Neural cell (in vitro differentiated cells): ENCODE measurements at regions not wholly inside any gene's neighbourhood (a gene's known extent, or its start where the extent isn't known, plus 50 kb on each side); places are given as distances from the start of the nearest gene placed in this dataset.

Experiments used
- H2AFZ ChIP-seq: fragments of 200-600, 300-800 bp; sonication (generic), shearing (Covaris generic); 2 replicates; pipeline ENCODE4 v1.6.0; 2014; ENCODE audit warnings: low read depth, mild to moderate bottlenecking, antibody characterized with exemption, low read length, moderate library complexity
- H3F3A ChIP-seq: fragments of 200-600 bp; shearing (Covaris generic); 2 replicates; pipeline ENCODE4 v1.6.1; 2016; ENCODE audit warnings: mild to moderate bottlenecking, moderate library complexity, mixed read lengths, antibody characterized with exemption, low read length; ENCODE audit not compliant: insufficient read depth, poor library complexity, severe bottlenecking
- H3K27ac ChIP-seq: fragments of 200-600, 300-800 bp; sonication (generic), shearing (Covaris generic); 2 replicates; pipeline ENCODE4 v1.5.1; 2014; ENCODE audit warnings: mild to moderate bottlenecking, low read length, moderate library complexity
- H3K27me3 ChIP-seq: fragments of 300-800, 200-600 bp; sonication (generic), shearing (Covaris generic); 2 replicates; pipeline ENCODE4 v1.6.0; 2014; ENCODE audit warnings: mild to moderate bottlenecking, low read depth, low read length, moderate library complexity; ENCODE audit not compliant: insufficient read depth
- H3K36me3 ChIP-seq: fragments of 300-800, 200-600 bp; sonication (generic), shearing (Covaris generic); 2 replicates; pipeline ENCODE4 v1.5.1; 2014; ENCODE audit warnings: mild to moderate bottlenecking, antibody characterized with exemption, low read length, moderate library complexity; ENCODE audit not compliant: insufficient read depth
- H3K4me2 ChIP-seq: fragments of 300-800, 200-600 bp; sonication (generic), shearing (Covaris generic); 2 replicates; pipeline ENCODE4 v1.6.0; 2014; ENCODE audit warnings: mild to moderate bottlenecking, low read length
- H3K4me3 ChIP-seq: fragments of 300-800, 200-600 bp; sonication (generic), shearing (Covaris generic); 2 replicates; pipeline ENCODE4 v1.5.1; 2014; ENCODE audit warnings: mild to moderate bottlenecking, low read length, moderate library complexity
- H3K79me2 ChIP-seq: fragments of 200-600 bp; shearing (Covaris generic); replicated peaks from 2 replicates; pipeline ENCODE4 v1.6.0; 2014; ENCODE audit warnings: mild to moderate bottlenecking, low read length, moderate library complexity; ENCODE audit not compliant: insufficient read depth
- H3K9ac ChIP-seq: fragments of 300-800, 200-600 bp; sonication (generic), shearing (Covaris generic); 2 replicates; pipeline ENCODE4 v1.6.1; 2016; ENCODE audit warnings: mild to moderate bottlenecking, low read length, mixed read lengths
- H3K9me2 ChIP-seq: fragments of 200-600 bp; shearing (Covaris generic); 2 replicates; pipeline ENCODE4 v1.6.1; 2016; ENCODE audit warnings: mild to moderate bottlenecking, low read length, mixed read lengths; ENCODE audit not compliant: insufficient read depth
- H3K9me3 ChIP-seq: fragments of 200-600, 300-800 bp; sonication (generic), shearing (Covaris generic); 2 replicates; pipeline ENCODE4 v1.6.1; 2016; ENCODE audit warnings: mild to moderate bottlenecking, mixed run types, low read length, moderate library complexity, mixed read lengths
- H4K20me1 ChIP-seq: fragments of 200-600 bp; shearing (Covaris generic); 2 replicates; pipeline ENCODE4 v1.6.1; 2016; ENCODE audit warnings: mild to moderate bottlenecking, mixed run types; ENCODE audit not compliant: insufficient read depth
- CTCF ChIP-seq: fragments of 450-650 bp; IDR thresholded peaks from 2 replicates; pipeline ENCODE4 v1.5.1; 2014; ENCODE audit warnings: antibody characterized with exemption, mild to moderate bottlenecking, moderate library complexity; ENCODE audit not compliant: poor library complexity, severe bottlenecking
- EP300 ChIP-seq: fragments of 450-650 bp; conservative IDR thresholded peaks from 2 replicates; pipeline ENCODE4 v1.6.1; 2014; ENCODE audit warnings: antibody characterized with exemption, mild to moderate bottlenecking, moderate library complexity; ENCODE audit not compliant: poor library complexity, severe bottlenecking
- EZH2 ChIP-seq: fragments of 200-600, 300-800 bp; shearing (Covaris generic), sonication (generic); IDR thresholded peaks from 2 replicates; pipeline ENCODE4 v1.6.1; 2014; ENCODE audit warnings: antibody characterized with exemption, low read length, borderline replicate concordance, mild to moderate bottlenecking; ENCODE audit not compliant: insufficient read depth, poor library complexity, severe bottlenecking
- MXI1 ChIP-seq: fragments of 450-650 bp; conservative IDR thresholded peaks from 2 replicates; pipeline ENCODE4 v1.6.1; 2014; ENCODE audit warnings: antibody characterized with exemption, mild to moderate bottlenecking; ENCODE audit not compliant: poor library complexity, severe bottlenecking
- POLR2AphosphoS5 ChIP-seq: IDR thresholded peaks from 2 replicates; pipeline ENCODE4 v1.6.1; 2012
- RAD21 ChIP-seq: fragments of 450-650 bp; conservative IDR thresholded peaks from 2 replicates; pipeline ENCODE4 v1.6.1; 2014; ENCODE audit warnings: antibody characterized with exemption, mild to moderate bottlenecking, moderate library complexity
- REST ChIP-seq: IDR thresholded peaks from 2 replicates; pipeline ENCODE4 v1.6.1; 2012; ENCODE audit warnings: borderline replicate concordance
- SMC3 ChIP-seq: fragments of 450-650 bp; conservative IDR thresholded peaks from 2 replicates; pipeline ENCODE4 v1.6.1; 2014; ENCODE audit warnings: antibody characterized with exemption, mild to moderate bottlenecking, moderate library complexity; ENCODE audit not compliant: poor library complexity
- TAF1 ChIP-seq: IDR thresholded peaks from 2 replicates; pipeline ENCODE4 v1.6.1; 2012; ENCODE audit warnings: low read depth

GRCh38 chr5:53179691-53180090, 70.1 kb upstream of the MOCS2 start:
- H4K20me1 ChIP-seq = no peaks in the 10 kb centered on the region
- H3K27ac ChIP-seq = no peak overlapping the region
- no peak overlapping the region for H3K4me2 ChIP-seq
- no peaks in the 10 kb centered on the region for H3K79me2 ChIP-seq
- no peak for TF ChIP-seq RAD21
- TF ChIP-seq EZH2 = no peak
- TF ChIP-seq TAF1 = no peak
- TF ChIP-seq POLR2AphosphoS5 = no peak
- no peak for TF ChIP-seq MXI1
- TF ChIP-seq REST = no peak
- no peak for TF ChIP-seq CTCF
- no peaks in the 10 kb centered on the region for H3F3A ChIP-seq
- H3K9me2 ChIP-seq = no peaks in the 10 kb centered on the region
- H3K27me3 ChIP-seq = no peaks in the 10 kb centered on the region
- no peak overlapping the region for H2AFZ ChIP-seq
- H3K4me3 ChIP-seq = no peak overlapping the region
- no peak overlapping the region for H3K9ac ChIP-seq
- no peaks in the 10 kb centered on the region for H3K36me3 ChIP-seq
- no peaks in the 10 kb centered on the region for H3K9me3 ChIP-seq

GRCh38 chr5:53180538-53180937, 71.0 kb upstream of the MOCS2 start:
- no peaks in the 10 kb centered on the region for H3K36me3 ChIP-seq
- no peak overlapping the region for H2AFZ ChIP-seq
- H3K27me3 ChIP-seq = no peaks in the 10 kb centered on the region
- H3K4me2 ChIP-seq = no peak overlapping the region
- H3K9me3 ChIP-seq = no peaks in the 10 kb centered on the region
- H3K4me3 ChIP-seq = no peak overlapping the region
- no peaks in the 10 kb centered on the region for H3K9me2 ChIP-seq
- no peaks in the 10 kb centered on the region for H3K79me2 ChIP-seq
- H3K9ac ChIP-seq = no peak overlapping the region
- TF ChIP-seq SMC3 = no peak
- TF ChIP-seq MXI1 = no peak
- no peak for TF ChIP-seq EP300
- no peak for TF ChIP-seq RAD21
- TF ChIP-seq REST = no peak
- TF ChIP-seq EZH2 = no peak
- TF ChIP-seq POLR2AphosphoS5 = no peak
- no peak for TF ChIP-seq CTCF
- TF ChIP-seq TAF1 = no peak
- no peaks in the 10 kb centered on the region for H4K20me1 ChIP-seq
- no peak overlapping the region for H3K27ac ChIP-seq
- H3F3A ChIP-seq = no peaks in the 10 kb centered on the region
